SK-N-SH (cell line): ENCODE measurements at regions not wholly inside any gene's neighbourhood (a gene's known extent, or its start where the extent isn't known, plus 50 kb on each side); places are given as distances from the start of the nearest gene placed in this dataset.

ENCODE experiments used
- CTCF ChIP-seq: fragments of 200-600 bp; sonication (generic); IDR thresholded peaks from 2 replicates; pipeline ENCODE4 v1.6.1; 2017; ENCODE audit warnings: antibody characterized with exemption, mild to moderate bottlenecking, moderate library complexity
- EP300 ChIP-seq, 2 experiments: IDR thresholded peaks; 2 replicates each; pipeline versions ENCODE4 v1.4.0 to v1.6.1; 2012; ENCODE audit warnings: borderline replicate concordance in 1 of 2, low read depth in 1 of 2, low read length in 1 of 2
- GABPA ChIP-seq: IDR thresholded peaks from 2 replicates; pipeline ENCODE4 v1.4.0; 2012; ENCODE audit warnings: low read depth, mild to moderate bottlenecking
- GATA2 ChIP-seq: sonication (generic); formaldehyde crosslinking; IDR thresholded peaks from 2 replicates; pipeline ENCODE4 v1.5.0; 2020; ENCODE audit warnings: mild to moderate bottlenecking, missing genetic modification reagents
- POLR2AphosphoS5 ChIP-seq: IDR thresholded peaks from 2 replicates; pipeline ENCODE4 v1.6.1; 2012; ENCODE audit warnings: low read depth, low read length
- RCOR1 ChIP-seq: fragments of 150-350 bp; IDR thresholded peaks from 2 replicates; pipeline ENCODE4 v1.6.1; 2017; ENCODE audit warnings: antibody characterized with exemption, low read length
- SMC3 ChIP-seq: IDR thresholded peaks from 2 replicates; pipeline ENCODE4 v1.6.1; 2012; ENCODE audit warnings: low read depth, low read length, improper control_type of control experiment

DNA sequence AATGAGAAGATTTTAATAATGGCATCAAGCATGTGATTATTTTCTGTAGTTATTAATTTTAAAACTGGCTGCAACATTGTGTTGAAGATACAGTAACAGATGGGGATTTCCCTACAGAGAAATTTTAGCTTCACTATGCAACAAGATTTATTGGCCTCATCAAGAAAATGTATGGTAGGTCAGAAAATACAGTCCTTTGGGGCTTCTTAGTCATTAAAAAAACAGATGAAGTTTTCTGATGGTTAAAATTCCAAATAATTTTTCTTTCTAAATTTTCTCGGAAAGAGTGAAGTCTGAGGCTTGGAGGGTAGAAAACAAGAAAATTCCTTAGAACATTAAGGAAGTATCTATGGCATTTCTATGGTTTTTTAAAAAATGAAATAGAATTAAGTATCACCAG is 1790.8 kb upstream of the PCDH20 start:
- TF ChIP-seq GABPA (no peak), POLR2AphosphoS5 (no peak), CTCF (no peak), EP300 (IDR thresholded peaks at IDR 0.05; ENCODE audit: borderline replicate concordance in 1 of 2, low read depth in 1 of 2, low read length in 1 of 2) (no peak), RCOR1 (no peak), SMC3 (no peak), GATA2 (CRISPR knock-in tag) (no peak)
